ENCODE measurements at regions not wholly inside any gene's neighbourhood (a gene's known extent, or its start where the extent isn't known, plus 50 kb on each side); places are given as distances from the start of the nearest gene placed in this dataset.
"Not testable (repeated sequence)": the region's sequence is repeated elsewhere in the genome, so short reads cannot be mapped to it uniquely, and the experiment has no call there.

DNA sequence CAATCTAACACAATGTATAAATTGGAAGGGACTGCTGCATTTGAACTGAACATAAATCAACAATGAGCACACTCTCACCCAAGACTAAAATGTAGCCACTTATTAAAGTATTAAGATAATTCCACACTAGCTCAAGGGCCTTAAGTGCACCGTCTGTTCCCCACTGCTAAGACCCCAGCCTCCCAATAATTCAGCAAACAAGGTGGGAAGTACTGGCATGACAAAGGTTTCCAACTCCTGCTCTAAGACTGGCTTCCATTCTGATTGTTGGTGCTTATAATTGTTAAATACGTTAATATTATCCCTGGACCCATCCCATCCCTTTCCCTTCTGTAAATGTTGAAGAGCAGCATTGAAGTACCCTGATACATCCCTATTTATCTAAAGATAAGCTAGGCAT lies 636.7 kb downstream of the NR2F1-AS1 start:
- no peak overlapping the region for H3K27ac ChIP-seq
- no peaks in the 10 kb centered on the region for H3K4me1 ChIP-seq
- H3K36me3 ChIP-seq: no peaks in the 10 kb centered on the region
- no peaks in the 10 kb centered on the region for H3K27me3 ChIP-seq
- TF ChIP-seq EP300 (IDR thresholded peaks at IDR 0.05) (no peak), POLR2AphosphoS5 (IDR thresholded peaks at IDR 0.05) (no peak), POLR2A (IDR thresholded peaks at IDR 0.05) (no peak)
- TF ChIP-seq, protein P1, sequence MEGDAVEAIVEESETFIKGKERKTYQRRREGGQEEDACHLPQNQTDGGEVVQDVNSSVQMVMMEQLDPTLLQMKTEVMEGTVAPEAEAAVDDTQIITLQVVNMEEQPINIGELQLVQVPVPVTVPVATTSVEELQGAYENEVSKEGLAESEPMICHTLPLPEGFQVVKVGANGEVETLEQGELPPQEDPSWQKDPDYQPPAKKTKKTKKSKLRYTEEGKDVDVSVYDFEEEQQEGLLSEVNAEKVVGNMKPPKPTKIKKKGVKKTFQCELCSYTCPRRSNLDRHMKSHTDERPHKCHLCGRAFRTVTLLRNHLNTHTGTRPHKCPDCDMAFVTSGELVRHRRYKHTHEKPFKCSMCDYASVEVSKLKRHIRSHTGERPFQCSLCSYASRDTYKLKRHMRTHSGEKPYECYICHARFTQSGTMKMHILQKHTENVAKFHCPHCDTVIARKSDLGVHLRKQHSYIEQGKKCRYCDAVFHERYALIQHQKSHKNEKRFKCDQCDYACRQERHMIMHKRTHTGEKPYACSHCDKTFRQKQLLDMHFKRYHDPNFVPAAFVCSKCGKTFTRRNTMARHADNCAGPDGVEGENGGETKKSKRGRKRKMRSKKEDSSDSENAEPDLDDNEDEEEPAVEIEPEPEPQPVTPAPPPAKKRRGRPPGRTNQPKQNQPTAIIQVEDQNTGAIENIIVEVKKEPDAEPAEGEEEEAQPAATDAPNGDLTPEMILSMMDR (IDR thresholded peaks at IDR 0.05): no peak
- no peak overlapping the region for H3K4me3 ChIP-seq
- whole genome bisulfite sequencing, 2 donors (ENCODE audit: low coverage in 1 of 2): 93 to 100% methylated on average over 2 of the region's 2 CpGs
- peaks cover 0 to 13% (median 0%) of the 10 kb centered on the region in 3 donors for H3K9me3 ChIP-seq
- no peak for ATAC-seq

DNA sequence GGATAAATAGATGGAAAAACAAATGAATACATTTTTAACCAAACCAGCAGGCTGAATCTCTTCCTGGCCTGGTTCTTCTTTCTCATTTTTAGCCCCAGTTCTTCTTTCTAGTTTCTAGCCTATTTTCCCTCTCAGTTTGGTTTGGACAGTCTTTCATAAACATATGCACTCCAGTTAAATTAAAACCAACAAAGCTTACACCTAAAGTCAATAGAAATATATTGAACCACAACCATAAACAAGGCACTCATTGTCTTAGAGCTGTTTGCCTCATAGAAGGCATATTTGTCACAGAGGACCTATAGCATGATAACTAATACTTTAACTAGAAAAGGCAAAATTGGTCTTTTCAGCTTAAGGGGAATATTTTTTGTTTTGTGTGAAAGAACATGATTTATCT lies 638.3 kb downstream of the NR2F1-AS1 start:
- ATAC-seq: no peak
- no peak for TF ChIP-seq EP300 (IDR thresholded peaks at IDR 0.05)
- no peak for TF ChIP-seq POLR2AphosphoS5 (IDR thresholded peaks at IDR 0.05)
- no peak for TF ChIP-seq POLR2A (IDR thresholded peaks at IDR 0.05)
- TF ChIP-seq, protein P1 (IDR thresholded peaks at IDR 0.05): no peak
- Histone ChIP-seq H3K9me3 (no peaks in the 10 kb centered on the region), H3K4me1 (no peaks in the 10 kb centered on the region), H3K36me3 (no peaks in the 10 kb centered on the region), H3K27ac (no peak overlapping the region), H3K4me3 (no peak overlapping the region), H3K27me3 (no peaks in the 10 kb centered on the region)

DNA sequence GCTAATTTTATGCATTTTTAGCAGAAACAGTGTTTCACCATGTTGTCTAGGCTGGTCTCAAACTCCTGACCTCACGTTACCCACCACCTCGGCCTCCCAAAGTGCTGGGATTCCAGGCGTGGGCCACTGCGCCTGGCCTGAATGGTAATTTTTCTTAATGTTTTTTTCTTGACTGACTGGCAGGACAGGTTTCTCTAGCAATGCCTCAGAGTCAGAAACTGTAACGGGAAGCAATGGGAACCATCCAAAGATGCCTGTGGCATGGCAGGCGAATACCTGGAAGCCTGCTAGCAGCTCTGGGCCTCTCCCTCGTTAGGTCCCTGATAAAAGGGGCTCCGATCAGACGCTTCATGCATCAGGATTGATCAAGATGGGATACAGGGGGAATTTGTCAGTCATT lies 639.2 kb downstream of the NR2F1-AS1 start:
- TF ChIP-seq POLR2AphosphoS5 (IDR thresholded peaks at IDR 0.05): no peak
- H3K27ac ChIP-seq: no peak overlapping the region
- H3K4me1 ChIP-seq: no peaks in the 10 kb centered on the region
- no peak overlapping the region for H3K4me3 ChIP-seq
- no peak for ATAC-seq
- no peaks in the 10 kb centered on the region for H3K9me3 ChIP-seq
- no peaks in the 10 kb centered on the region for H3K27me3 ChIP-seq
- no peaks in the 10 kb centered on the region for H3K36me3 ChIP-seq
- WGBS, 2 donors (ENCODE audit: low coverage in 1 of 2): 100% methylated on average over 2 to 5 of the region's 9 CpGs

DNA sequence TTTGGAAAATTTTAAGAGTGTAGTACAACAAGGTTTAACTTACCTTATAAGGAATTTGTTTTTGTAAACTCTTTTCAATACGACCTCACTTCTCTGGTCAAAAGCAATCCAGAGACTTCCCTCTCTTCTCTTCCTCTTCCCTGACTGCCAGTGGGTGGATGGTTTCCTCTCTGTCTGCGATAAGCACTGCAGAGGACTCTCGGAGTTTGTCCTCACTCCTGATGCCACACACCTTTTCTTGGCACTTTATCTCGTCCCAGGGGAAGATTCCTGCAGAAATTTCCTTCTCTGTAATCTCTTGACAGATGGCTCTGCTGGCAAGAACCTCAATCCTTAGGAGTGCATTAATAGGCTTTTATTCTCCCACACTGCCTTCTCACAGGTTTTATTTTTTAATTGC lies 641.6 kb downstream of the NR2F1-AS1 start:
- TF ChIP-seq POLR2AphosphoS5 (IDR thresholded peaks at IDR 0.05) (no peak), EP300 (IDR thresholded peaks at IDR 0.05) (no peak), POLR2A (IDR thresholded peaks at IDR 0.05) (no peak)
- TF ChIP-seq, protein P1 (IDR thresholded peaks at IDR 0.05): no peak
- no peak for ATAC-seq
- no peaks in the 10 kb centered on the region for H3K9me3 ChIP-seq
- H3K36me3 ChIP-seq: no peaks in the 10 kb centered on the region
- no peaks in the 10 kb centered on the region for H3K27me3 ChIP-seq
- WGBS, 2 donors (ENCODE audit: low coverage in 1 of 2): 25 to 28% methylated on average over 4 of the region's 4 CpGs
- no peaks in the 10 kb centered on the region for H3K4me1 ChIP-seq
- no peak overlapping the region for H3K27ac ChIP-seq
- H3K4me3 ChIP-seq: no peak overlapping the region

DNA sequence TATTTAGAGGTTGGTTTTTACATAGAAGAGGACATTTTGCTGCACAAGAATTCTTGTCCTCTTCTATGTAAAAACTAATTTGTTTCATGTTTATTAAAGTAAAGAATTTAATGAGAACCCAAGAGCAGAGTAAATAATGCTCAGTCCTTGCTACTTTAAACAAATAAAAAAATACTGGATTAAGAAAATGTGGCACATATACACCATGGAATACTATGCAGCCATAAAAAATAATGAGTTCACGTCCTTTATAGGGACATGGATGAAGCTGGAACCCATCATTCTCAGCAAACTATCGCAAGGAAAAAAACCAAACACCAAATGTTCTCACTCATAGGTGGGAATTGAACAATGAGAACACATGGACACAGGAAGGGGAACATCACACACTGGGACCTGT lies 643.6 kb downstream of the NR2F1-AS1 start:
- not testable (repeated sequence) for H3K27ac ChIP-seq, H3K36me3 ChIP-seq, ATAC-seq, H3K4me3 ChIP-seq, H3K27me3 ChIP-seq, H3K4me1 ChIP-seq, H3K9me3 ChIP-seq
- 90 to 100% methylated on average over 1 to 2 of the region's 2 CpGs for WGBS, 2 donors (ENCODE audit: low coverage in 1 of 2)

DNA sequence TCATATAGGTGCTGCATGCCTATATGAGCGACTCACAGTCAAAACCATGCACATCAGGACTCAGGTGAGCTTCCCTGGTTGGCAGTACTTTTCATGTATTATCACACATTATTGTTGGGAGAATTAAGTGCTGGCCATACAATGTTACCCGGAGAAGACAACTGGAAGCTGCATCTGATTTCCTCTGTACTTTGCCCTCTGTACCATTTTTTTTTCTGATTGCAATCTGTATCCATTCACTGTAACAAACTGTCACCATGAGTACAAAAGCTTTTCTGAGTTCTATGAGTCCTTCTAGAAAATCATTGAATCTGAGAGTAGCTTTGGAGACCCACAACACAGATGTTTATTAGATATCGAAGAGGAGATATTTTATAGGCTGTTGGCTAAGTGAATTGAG lies 651.0 kb downstream of the NR2F1-AS1 start:
- Histone ChIP-seq H3K4me3 (no peak overlapping the region), H3K9me3 (no peaks in the 10 kb centered on the region), H3K27me3 (no peaks in the 10 kb centered on the region), H3K36me3 (no peaks in the 10 kb centered on the region), H3K27ac (no peak overlapping the region), H3K4me1 (no peaks in the 10 kb centered on the region)
- 89 to 93% methylated on average over 3 of the region's 3 CpGs for WGBS, 2 donors (ENCODE audit: low coverage in 1 of 2)
- ATAC-seq: no peak
- TF ChIP-seq POLR2AphosphoS5 (IDR thresholded peaks at IDR 0.05) (no peak), EP300 (IDR thresholded peaks at IDR 0.05) (no peak), POLR2A (IDR thresholded peaks at IDR 0.05) (no peak)
- TF ChIP-seq, protein P1 (IDR thresholded peaks at IDR 0.05): no peak
